ENCODE measurements at regions not wholly inside any gene's neighbourhood (a gene's known extent, or its start where the extent isn't known, plus 50 kb on each side); places are given as distances from the start of the nearest gene placed in this dataset.

- H3K4me1 ChIP-seq (ENCODE audit: insufficient read depth, low read length), result peaks cover 10% of the 10 kb centered on the region
- no peak overlapping the region for H3K4me2 ChIP-seq (ENCODE audit: low read length)
- H3K27me3 Mint-ChIP-seq (ENCODE audit: low read depth, unreplicated experiment), result no peaks in the 10 kb centered on the region
- TF ChIP-seq EZH2 (IDR thresholded peaks at IDR 0.05; ENCODE audit: insufficient read depth, low read length) (no peak), CTCF (IDR thresholded peaks at IDR 0.05; ENCODE audit: insufficient read depth, low read depth, low read length) (no peak)
- H3K36me3 ChIP-seq (ENCODE audit: insufficient read depth, low read length), result no peaks in the 10 kb centered on the region
- H3K9me3 ChIP-seq (ENCODE audit: insufficient read depth, low read depth, low read length), result no peaks in the 10 kb centered on the region
- FAIRE-seq, result no peak
- H3K4me3 Mint-ChIP-seq (ENCODE audit: unreplicated experiment), result no peak overlapping the region
- H3K4me3 ChIP-seq (ENCODE audit: insufficient read depth, low read depth, low read length), result no peak overlapping the region
- H3K79me2 ChIP-seq (ENCODE audit: insufficient read depth, low read length), result no peaks in the 10 kb centered on the region
- peaks cover 23% of the 10 kb centered on the region for H3K4me1 Mint-ChIP-seq (ENCODE audit: low read depth, unreplicated experiment)
- no peak for DNase-seq (ENCODE audit: low read depth)
- no peaks in the 10 kb centered on the region for H3K9me3 Mint-ChIP-seq (ENCODE audit: unreplicated experiment)
- no peaks in the 10 kb centered on the region for H4K20me1 ChIP-seq (ENCODE audit: insufficient read depth, low read length)
- no peak overlapping the region for H3K27ac ChIP-seq (ENCODE audit: low read depth, low read length)
- H3K27me3 ChIP-seq (ENCODE audit: insufficient read depth, low read length), result no peaks in the 10 kb centered on the region
- no peak overlapping the region for H3K27ac Mint-ChIP-seq (ENCODE audit: unreplicated experiment)
- H3K36me3 Mint-ChIP-seq (ENCODE audit: low read depth, unreplicated experiment), result no peaks in the 10 kb centered on the region
- no peak overlapping the region for H2AFZ ChIP-seq (ENCODE audit: low read depth, low read length)
- no peak overlapping the region for H3K9ac ChIP-seq (ENCODE audit: low read length)
These were observed 142.9 kb upstream of the KLF7 start for GRCh38 chr2:207308519-207309224.

GRCh38 chr2:207311316-207312005, 145.7 kb upstream of the KLF7 start:
- Histone ChIP-seq H2AFZ (ENCODE audit: low read depth, low read length) (peak overlapping the region; percentile 12), H3K27ac (ENCODE audit: low read depth, low read length) (peak overlapping the region; percentile 43)
- no peaks in the 10 kb centered on the region for H3K36me3 Mint-ChIP-seq (ENCODE audit: low read depth, unreplicated experiment)

More at GRCh38 chr2:207311316-207312005, 145.7 kb upstream of the KLF7 start:
- H4K20me1 ChIP-seq (ENCODE audit: insufficient read depth, low read length), result no peaks in the 10 kb centered on the region
- H3K9me3 Mint-ChIP-seq (ENCODE audit: unreplicated experiment), result no peaks in the 10 kb centered on the region
- H3K27ac Mint-ChIP-seq (ENCODE audit: unreplicated experiment), result peak overlapping the region; percentile 96
- no peak overlapping the region for H3K4me3 ChIP-seq (ENCODE audit: insufficient read depth, low read depth, low read length)
- H3K9ac ChIP-seq (ENCODE audit: low read length), result no peak overlapping the region
- no peaks in the 10 kb centered on the region for H3K79me2 ChIP-seq (ENCODE audit: insufficient read depth, low read length)
- peaks cover 37% of the 10 kb centered on the region for H3K4me1 Mint-ChIP-seq (ENCODE audit: low read depth, unreplicated experiment)
- no peaks in the 10 kb centered on the region for H3K36me3 ChIP-seq (ENCODE audit: insufficient read depth, low read length)
- no peaks in the 10 kb centered on the region for H3K9me3 ChIP-seq (ENCODE audit: insufficient read depth, low read depth, low read length)
- H3K4me1 ChIP-seq (ENCODE audit: insufficient read depth, low read length), result peaks cover 13% of the 10 kb centered on the region
- TF ChIP-seq EZH2 (IDR thresholded peaks at IDR 0.05; ENCODE audit: insufficient read depth, low read length) (no peak), CTCF (IDR thresholded peaks at IDR 0.05; ENCODE audit: insufficient read depth, low read depth, low read length) (peak; percentile 44)
- peak overlapping the region; percentile 43 for H3K4me2 ChIP-seq (ENCODE audit: low read length)
- peak overlapping the region; percentile 1 for H3K4me3 Mint-ChIP-seq (ENCODE audit: unreplicated experiment)
- FAIRE-seq, result peak; percentile 93
- no peaks in the 10 kb centered on the region for H3K27me3 ChIP-seq (ENCODE audit: insufficient read depth, low read length)
- no peaks in the 10 kb centered on the region for H3K27me3 Mint-ChIP-seq (ENCODE audit: low read depth, unreplicated experiment)
- DNase-seq (ENCODE audit: low read depth), result peak; percentile 85
